ENCODE measurements at regions not wholly inside any gene's neighbourhood (a gene's known extent, or its start where the extent isn't known, plus 50 kb on each side); places are given as distances from the start of the nearest gene placed in this dataset.

DNA sequence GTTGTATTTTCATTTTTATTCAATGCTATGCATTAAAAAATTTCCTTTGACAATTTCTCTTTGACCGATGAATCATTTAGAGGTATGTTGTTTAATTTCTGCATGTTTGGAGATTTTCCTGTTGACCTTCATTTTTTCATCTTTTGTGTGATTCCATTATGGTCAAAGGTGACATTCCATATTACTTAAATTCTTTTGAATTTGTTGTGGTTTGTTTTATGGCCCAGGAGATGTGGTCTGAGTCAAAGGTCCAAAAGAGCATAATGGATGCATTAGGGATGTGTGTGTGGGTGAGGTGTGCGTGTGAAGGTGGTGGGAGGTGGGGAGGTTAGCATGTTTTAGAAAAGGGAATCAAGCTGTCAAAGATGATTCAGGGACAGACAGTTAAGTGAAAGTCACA is 76.0 kb upstream of the GIMD1 start:
- H3K4me3 ChIP-seq = no peak overlapping the region
- no peak for ATAC-seq
- H3K9ac ChIP-seq (ENCODE audit: control insufficient read depth, insufficient read depth, low read length) = no peak overlapping the region
- FAIRE-seq = no peak
- ChIA-PET RAD21 (ENCODE audit: unreplicated experiment) (no interaction called here), POLR2A (no interaction called here), SMC1A (ENCODE audit: uncharacterized antibody, unreplicated experiment) (no interaction called here), CTCF (no interaction called here)
- no peaks in the 10 kb centered on the region for H3K27me3 ChIP-seq (replicated peaks in 1 of 2; ENCODE audit: control insufficient read depth in 2 of 2, insufficient read depth in 2 of 2, low read length in 1 of 2)
- no peak overlapping the region for H3K27ac ChIP-seq (ENCODE audit: control insufficient read depth, insufficient read depth)
- BruUV-seq (replicated peaks) = no TSS peak
- no peaks in the 10 kb centered on the region for H3K36me3 ChIP-seq (ENCODE audit: control insufficient read depth in 2 of 2, insufficient read depth in 2 of 2, low read length in 1 of 2)
- no peak for DNase-seq (ENCODE audit: low read depth, low spot score)
- no peaks in the 10 kb centered on the region for H4K20me1 ChIP-seq (ENCODE audit: control insufficient read depth, insufficient read depth)
- no peak overlapping the region for H2AFZ ChIP-seq (ENCODE audit: control insufficient read depth, low read depth, low read length)
- TF ChIP-seq MEF2B (IDR thresholded peaks at IDR 0.05; ENCODE audit: partially characterized antibody, poor library complexity, severe bottlenecking) (no peak), IKZF1 (conservative IDR thresholded peaks at IDR 0.05) (no peak), IKZF2 (IDR thresholded peaks at IDR 0.05) (no peak)
- intact Hi-C loops (cut with micrococcal nuclease; ENCODE audit: unreplicated experiment) = no loop called here
- H3K79me2 ChIP-seq (ENCODE audit: control insufficient read depth, insufficient read depth, low read length) = no peaks in the 10 kb centered on the region
- no peak overlapping the region for H3K4me2 ChIP-seq (ENCODE audit: control insufficient read depth, insufficient read depth)
- in situ Hi-C loops (cut with MboI) = no loop called here
- no peaks in the 10 kb centered on the region; the same call in 2 of the 3 replicates for H3K9me3 ChIP-seq (replicated peaks; ENCODE audit: control insufficient read depth, insufficient read depth, low read length)
- H3K4me1 ChIP-seq (ENCODE audit: control insufficient read depth, insufficient read depth, low read length) = no peaks in the 10 kb centered on the region
- 36% methylated on average over 2 of the region's 2 CpGs for WGBS (ENCODE audit: insufficient coverage, insufficient replicate concordance, low lambda C conversion rate, missing lambda C conversion rate)

DNA sequence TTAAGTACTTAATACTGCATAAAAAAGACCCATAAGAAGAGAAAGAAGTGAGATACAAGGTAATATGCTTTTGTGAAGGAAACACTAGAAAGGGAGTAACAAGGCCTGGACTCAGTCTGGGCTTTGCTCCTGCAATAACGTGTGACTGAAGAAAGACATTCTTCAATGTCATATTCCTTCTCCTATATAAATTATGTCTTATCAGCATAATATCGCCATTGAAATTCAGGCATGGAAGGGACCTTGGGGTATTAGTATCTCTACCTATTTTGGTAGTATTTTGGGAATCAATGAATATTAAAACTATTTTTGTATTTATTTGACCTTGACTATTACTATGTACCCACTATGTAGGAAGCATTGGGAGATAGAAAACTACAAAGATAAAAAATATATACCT is 62.2 kb upstream of the GIMD1 start:
- in situ Hi-C loops (cut with MboI) = no loop called here
- TF ChIP-seq SREBF2 (IDR thresholded peaks at IDR 0.05; ENCODE audit: low read length) (no peak), MTA2 (IDR thresholded peaks at IDR 0.05; ENCODE audit: low read depth) (no peak), TAF1 (IDR thresholded peaks at IDR 0.05; ENCODE audit: borderline replicate concordance, low read depth, low read length) (no peak), STAT3 (IDR thresholded peaks at IDR 0.05; ENCODE audit: low read depth, low read length) (no peak), POLR2AphosphoS2 (IDR thresholded peaks at IDR 0.05; ENCODE audit: low read depth, low read length) (no peak), SRF (IDR thresholded peaks at IDR 0.05; ENCODE audit: low read depth in 2 of 2, low read length in 2 of 2) (no peak), RB1 (IDR thresholded peaks at IDR 0.05; ENCODE audit: borderline replicate concordance) (no peak), ASH2L (IDR thresholded peaks at IDR 0.05; ENCODE audit: borderline replicate concordance, low read depth) (no peak), PML (IDR thresholded peaks at IDR 0.05; ENCODE audit: low read length) (no peak), HDGF (IDR thresholded peaks at IDR 0.05) (no peak), GATAD2B (conservative IDR thresholded peaks at IDR 0.05; ENCODE audit: low read depth) (no peak)
- TF ChIP-seq, protein P1, sequence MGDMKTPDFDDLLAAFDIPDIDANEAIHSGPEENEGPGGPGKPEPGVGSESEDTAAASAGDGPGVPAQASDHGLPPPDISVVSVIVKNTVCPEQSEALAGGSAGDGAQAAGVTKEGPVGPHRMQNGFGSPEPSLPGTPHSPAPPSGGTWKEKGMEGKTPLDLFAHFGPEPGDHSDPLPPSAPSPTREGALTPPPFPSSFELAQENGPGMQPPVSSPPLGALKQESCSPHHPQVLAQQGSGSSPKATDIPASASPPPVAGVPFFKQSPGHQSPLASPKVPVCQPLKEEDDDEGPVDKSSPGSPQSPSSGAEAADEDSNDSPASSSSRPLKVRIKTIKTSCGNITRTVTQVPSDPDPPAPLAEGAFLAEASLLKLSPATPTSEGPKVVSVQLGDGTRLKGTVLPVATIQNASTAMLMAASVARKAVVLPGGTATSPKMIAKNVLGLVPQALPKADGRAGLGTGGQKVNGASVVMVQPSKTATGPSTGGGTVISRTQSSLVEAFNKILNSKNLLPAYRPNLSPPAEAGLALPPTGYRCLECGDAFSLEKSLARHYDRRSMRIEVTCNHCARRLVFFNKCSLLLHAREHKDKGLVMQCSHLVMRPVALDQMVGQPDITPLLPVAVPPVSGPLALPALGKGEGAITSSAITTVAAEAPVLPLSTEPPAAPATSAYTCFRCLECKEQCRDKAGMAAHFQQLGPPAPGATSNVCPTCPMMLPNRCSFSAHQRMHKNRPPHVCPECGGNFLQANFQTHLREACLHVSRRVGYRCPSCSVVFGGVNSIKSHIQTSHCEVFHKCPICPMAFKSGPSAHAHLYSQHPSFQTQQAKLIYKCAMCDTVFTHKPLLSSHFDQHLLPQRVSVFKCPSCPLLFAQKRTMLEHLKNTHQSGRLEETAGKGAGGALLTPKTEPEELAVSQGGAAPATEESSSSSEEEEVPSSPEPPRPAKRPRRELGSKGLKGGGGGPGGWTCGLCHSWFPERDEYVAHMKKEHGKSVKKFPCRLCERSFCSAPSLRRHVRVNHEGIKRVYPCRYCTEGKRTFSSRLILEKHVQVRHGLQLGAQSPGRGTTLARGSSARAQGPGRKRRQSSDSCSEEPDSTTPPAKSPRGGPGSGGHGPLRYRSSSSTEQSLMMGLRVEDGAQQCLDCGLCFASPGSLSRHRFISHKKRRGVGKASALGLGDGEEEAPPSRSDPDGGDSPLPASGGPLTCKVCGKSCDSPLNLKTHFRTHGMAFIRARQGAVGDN (IDR thresholded peaks at IDR 0.05) = no peak

More for the DNA sequence above, 62.2 kb upstream of the GIMD1 start:
- no peak overlapping the region for H3K27ac ChIP-seq (ENCODE audit: control insufficient read depth, insufficient read depth)
- SMC1A ChIA-PET (ENCODE audit: uncharacterized antibody, unreplicated experiment) = no interaction called here
- no peaks in the 10 kb centered on the region for H3K4me1 ChIP-seq (ENCODE audit: control insufficient read depth, insufficient read depth, low read length)
- no peak overlapping the region for H3K4me2 ChIP-seq (ENCODE audit: control insufficient read depth, insufficient read depth)
- H2AFZ ChIP-seq (ENCODE audit: control insufficient read depth, low read depth, low read length) = no peak overlapping the region
- intact Hi-C loops (cut with micrococcal nuclease; ENCODE audit: unreplicated experiment) = no loop called here
- H3K79me2 ChIP-seq (ENCODE audit: control insufficient read depth, insufficient read depth, low read length) = no peaks in the 10 kb centered on the region
- FAIRE-seq (no peak), DNase-seq (ENCODE audit: low read depth, low spot score) (no peak), ATAC-seq (no peak)
- H3K27me3 ChIP-seq (replicated peaks in 1 of 2; ENCODE audit: control insufficient read depth in 2 of 2, insufficient read depth in 2 of 2, low read length in 1 of 2) = no peaks in the 10 kb centered on the region
- no peak overlapping the region for H3K9ac ChIP-seq (ENCODE audit: control insufficient read depth, insufficient read depth, low read length)
- H3K9me3 ChIP-seq (replicated peaks; ENCODE audit: control insufficient read depth, insufficient read depth, low read length) = no peaks in the 10 kb centered on the region
- POLR2A ChIA-PET = no interaction called here
- CTCF ChIA-PET = no interaction called here
- RAD21 ChIA-PET (ENCODE audit: unreplicated experiment) = no interaction called here
- H3K4me3 ChIP-seq = no peak overlapping the region
- no peaks in the 10 kb centered on the region for H3K36me3 ChIP-seq (ENCODE audit: control insufficient read depth in 2 of 2, insufficient read depth in 2 of 2, low read length in 1 of 2)
- WGBS (ENCODE audit: insufficient coverage, insufficient replicate concordance, low lambda C conversion rate, missing lambda C conversion rate) = 4% methylated on average over 2 of the region's 2 CpGs
- no TSS peak for BruUV-seq (replicated peaks)
- H4K20me1 ChIP-seq (ENCODE audit: control insufficient read depth, insufficient read depth) = no peaks in the 10 kb centered on the region
